GM12865 (cell line): ENCODE measurements at regions not wholly inside any gene's neighbourhood (a gene's known extent, or its start where the extent isn't known, plus 50 kb on each side); places are given as distances from the start of the nearest gene placed in this dataset.

Source experiments
- DNase-seq: peaks from one replicate; pipeline ENCODE4 v3.0.0; 2010; ENCODE audit warnings: low read depth
- H3K4me3 ChIP-seq: 2 replicates; pipeline ENCODE4 v1.5.1; 2011; ENCODE audit warnings: mild to moderate bottlenecking, low read depth, low read length, control low read depth
- CTCF ChIP-seq: IDR thresholded peaks from 2 replicates; pipeline ENCODE4 v1.5.1; 2011; ENCODE audit warnings: low read length, control low read depth, low read depth, inconsistent platforms; ENCODE audit not compliant: insufficient read depth; ENCODE audit errors: missing control alignments

- no peak for DNase-seq
- no peak for TF ChIP-seq CTCF
- no peak overlapping the region for H3K4me3 ChIP-seq
Observed at GRCh38 chr18:41600693-41601391, 354.2 kb upstream of the PIK3C3 start.

- H3K4me3 ChIP-seq = no peak overlapping the region
- DNase-seq = no peak
- no peak for TF ChIP-seq CTCF
Observed at GRCh38 chr18:41599466-41599865, 355.6 kb upstream of the PIK3C3 start.

- H3K4me3 ChIP-seq = no peak overlapping the region
- no peak for DNase-seq
- TF ChIP-seq CTCF = no peak
Observed at GRCh38 chr18:41594582-41594981, 360.5 kb upstream of the PIK3C3 start.

- H3K4me3 ChIP-seq = no peak overlapping the region
- no peak for DNase-seq
- TF ChIP-seq CTCF = no peak
Observed at GRCh38 chr18:41593171-41593675, 361.8 kb upstream of the PIK3C3 start.

GRCh38 chr18:41587976-41588375, 367.1 kb upstream of the PIK3C3 start:
- DNase-seq = no peak
- no peak for TF ChIP-seq CTCF

GRCh38 chr18:41585512-41585911, 369.5 kb upstream of the PIK3C3 start:
- no peak overlapping the region for H3K4me3 ChIP-seq
- no peak for DNase-seq
- TF ChIP-seq CTCF = no peak

More at GRCh38 chr18:41587976-41588375, 367.1 kb upstream of the PIK3C3 start:
- no peak overlapping the region for H3K4me3 ChIP-seq

- H3K4me3 ChIP-seq = no peak overlapping the region
- no peak for TF ChIP-seq CTCF
- DNase-seq = no peak
Observed at GRCh38 chr18:41579185-41579584, 375.8 kb upstream of the PIK3C3 start.
